ENCODE measurements at regions not wholly inside any gene's neighbourhood (a gene's known extent, or its start where the extent isn't known, plus 50 kb on each side); places are given as distances from the start of the nearest gene placed in this dataset.

- no peak for TF ChIP-seq CTCF (conservative IDR thresholded peaks at IDR 0.05; ENCODE audit: low read length)
- no peak for TF ChIP-seq EZH2phosphoT487 (IDR thresholded peaks at IDR 0.05; ENCODE audit: borderline replicate concordance)
Measured at GRCh38 chr20:4083098-4083865, 65.3 kb upstream of the SMOX start.
